NCI-H1092 treated with DMSO at 0.1 percent for 48 hours (cell line): ENCODE measurements at regions not wholly inside any gene's neighbourhood (a gene's known extent, or its start where the extent isn't known, plus 50 kb on each side); places are given as distances from the start of the nearest gene placed in this dataset.
"Not testable (repeated sequence)": the region's sequence is repeated elsewhere in the genome, so short reads cannot be mapped to it uniquely, and the experiment has no call there.

Source experiments
- DNase-seq: peaks from one replicate; lab custom pipeline; 2025; lab: John Stamatoyannopoulos, UW

- no peak for DNase-seq
Measured at GRCh38 chr2:241983571-241984270, 114.2 kb downstream of the RTP5 start.

- no peak for DNase-seq
Measured at GRCh38 chr2:241984271-241984655, 114.7 kb downstream of the RTP5 start.

GRCh38 chr2:241984658-241985057, 115.1 kb downstream of the RTP5 start:
- no peak for DNase-seq

- DNase-seq: not testable (repeated sequence)
Measured at GRCh38 chr2:241985161-241985985, 115.8 kb downstream of the RTP5 start.

- DNase-seq: no peak
Measured at GRCh38 chr2:241985986-241986329, 116.4 kb downstream of the RTP5 start.

GRCh38 chr2:241986836-241987641, 117.5 kb downstream of the RTP5 start:
- no peak for DNase-seq

- DNase-seq: no peak
Measured at GRCh38 chr2:241987726-241988125, 118.2 kb downstream of the RTP5 start.

- no peak for DNase-seq
Measured at GRCh38 chr2:241988146-241988545, 118.6 kb downstream of the RTP5 start.

- no peak for DNase-seq
Measured at GRCh38 chr2:241989074-241989473, 119.5 kb downstream of the RTP5 start.

- DNase-seq: no peak
Measured at GRCh38 chr2:241990466-241990865, 120.9 kb downstream of the RTP5 start.

- DNase-seq: no peak
Measured at GRCh38 chr2:241991299-241991698, 121.8 kb downstream of the RTP5 start.

GRCh38 chr2:241992753-241993152, 123.2 kb downstream of the RTP5 start:
- no peak for DNase-seq

GRCh38 chr2:241993386-241994005, 124.0 kb downstream of the RTP5 start:
- DNase-seq: no peak

- DNase-seq: no peak
Measured at GRCh38 chr2:241994086-241994485, 124.6 kb downstream of the RTP5 start.

- DNase-seq: no peak
Measured at GRCh38 chr2:241994556-241995213, 125.2 kb downstream of the RTP5 start.

- DNase-seq: no peak
Measured at GRCh38 chr2:241996100-241996499, 126.6 kb downstream of the RTP5 start.

- DNase-seq: no peak
Measured at GRCh38 chr2:241997017-241997416, 127.5 kb downstream of the RTP5 start.

GRCh38 chr2:241999184-241999583, 129.7 kb downstream of the RTP5 start:
- no peak for DNase-seq

- no peak for DNase-seq
Measured at GRCh38 chr2:242001853-242002252, 132.3 kb downstream of the RTP5 start.

GRCh38 chr2:242002944-242003343, 133.4 kb downstream of the RTP5 start:
- DNase-seq: no peak

GRCh38 chr2:242004223-242004901, 134.8 kb downstream of the RTP5 start:
- no peak for DNase-seq
